CD14-positive monocyte (primary cell): ENCODE measurements at regions not wholly inside any gene's neighbourhood (a gene's known extent, or its start where the extent isn't known, plus 50 kb on each side); places are given as distances from the start of the nearest gene placed in this dataset.

Experiments
- DNase-seq, 3 donors: peaks; one replicate each; pipeline ENCODE4 v3.0.0-alpha.2; 2011 to 2022
- H2AFZ ChIP-seq: 2 replicates; pipeline ENCODE4 v1.6.0; 2012; ENCODE audit warnings: mild to moderate bottlenecking, low read depth, low read length, inconsistent platforms; ENCODE audit not compliant: insufficient read depth, poor library complexity, severe bottlenecking
- H3K27ac ChIP-seq, 2 donors: 1 replicate in 1 of 2; 2 replicates in 1 of 2; pipeline ENCODE4 v1.5.1; 2012 to 2013; ENCODE audit warnings: low read length in 2 of 2, control low read depth in 1 of 2, inconsistent platforms in 1 of 2, low read depth in 1 of 2, mild to moderate bottlenecking in 1 of 2
- H3K27me3 ChIP-seq, 2 donors: one replicate each; pipeline versions ENCODE4 v1.6.0 to v1.6.1; 2011 to 2013; ENCODE audit warnings: low read length in 2 of 2; ENCODE audit not compliant: control insufficient read depth in 2 of 2, insufficient read depth in 2 of 2
- H3K36me3 ChIP-seq, 2 donors: replicated peaks in 1 of 2; 1 replicate in 1 of 2; 2 replicates in 1 of 2; pipeline versions ENCODE4 v1.5.1 to v1.6.1; 2012 to 2013; ENCODE audit warnings: low read length in 2 of 2, control low read depth in 1 of 2, inconsistent platforms in 1 of 2, mild to moderate bottlenecking in 1 of 2; ENCODE audit not compliant: insufficient read depth in 2 of 2, control insufficient read depth in 1 of 2
- H3K4me1 ChIP-seq, 2 donors: 1 replicate in 1 of 2; 2 replicates in 1 of 2; pipeline versions ENCODE4 v1.5.1 to v1.6.1; 2012 to 2013; ENCODE audit warnings: low read length in 2 of 2, control low read depth in 1 of 2, inconsistent platforms in 1 of 2, mild to moderate bottlenecking in 1 of 2, moderate library complexity in 1 of 2; ENCODE audit not compliant: insufficient read depth in 2 of 2, control insufficient read depth in 1 of 2
- H3K4me2 ChIP-seq: replicated peaks from 2 replicates; pipeline ENCODE3; 2012; ENCODE audit warnings: low read length, moderate library complexity, mild to moderate bottlenecking; ENCODE audit not compliant: poor library complexity, severe bottlenecking; ENCODE audit errors: extremely low read depth
- H3K4me3 ChIP-seq, 3 experiments: fragments of 200-600 bp in 1 of 3; sonication (generic) in 1 of 3; replicated peaks in 1 of 3; 1 replicate in 2 of 3; 2 replicates in 1 of 3; pipeline ENCODE4 v1.5.1; 2011 to 2013; ENCODE audit warnings: low read length in 3 of 3, mild to moderate bottlenecking in 3 of 3, control low read depth in 2 of 3, low read depth in 2 of 3, inconsistent platforms in 1 of 3, moderate library complexity in 1 of 3
- H3K79me2 ChIP-seq: 2 replicates; pipeline ENCODE4 v1.6.0; 2012; ENCODE audit warnings: mild to moderate bottlenecking, control low read depth, inconsistent platforms, low read length, moderate library complexity; ENCODE audit not compliant: insufficient read depth
- H3K9ac ChIP-seq: 2 replicates; pipeline ENCODE4 v1.6.0; 2017; ENCODE audit warnings: low read length, mild to moderate bottlenecking; ENCODE audit not compliant: insufficient read depth, poor library complexity, severe bottlenecking
- H3K9me3 ChIP-seq, 2 donors: replicated peaks in 1 of 2; 1 replicate in 1 of 2; 2 replicates in 1 of 2; pipeline versions ENCODE4 v1.5.1 to v1.6.1; 2012 to 2013; ENCODE audit warnings: low read length in 2 of 2, control low read depth in 1 of 2; ENCODE audit not compliant: control insufficient read depth in 1 of 2, insufficient read depth in 1 of 2
- H4K20me1 ChIP-seq: 2 replicates; pipeline ENCODE4 v1.6.0; 2012; ENCODE audit warnings: mild to moderate bottlenecking, low read length, control low read depth, moderate library complexity; ENCODE audit not compliant: insufficient read depth
- H3K27ac Mint-ChIP-seq, 7 donors: one replicate each; pipeline ENCODE4 v1.8.0; 2020; ENCODE audit warnings: mild to moderate bottlenecking in 7 of 7, mixed read lengths in 7 of 7, moderate library complexity in 6 of 7, inconsistent platforms in 2 of 7
- H3K27me3 Mint-ChIP-seq, 3 donors: one replicate each; pipeline ENCODE4 v1.8.0; 2021 to 2022; ENCODE audit warnings: low read depth in 3 of 3, mild to moderate bottlenecking in 3 of 3, mixed read lengths in 3 of 3, moderate library complexity in 3 of 3, inconsistent platforms in 1 of 3
- H3K36me3 Mint-ChIP-seq, 2 donors: one replicate each; pipeline ENCODE4 v1.8.0; 2020; ENCODE audit warnings: mixed read lengths in 2 of 2, inconsistent platforms in 1 of 2, mild to moderate bottlenecking in 1 of 2
- H3K4me1 Mint-ChIP-seq: one replicate; pipeline ENCODE4 v1.8.0; 2020; ENCODE audit warnings: mild to moderate bottlenecking, mixed read lengths
- H3K4me3 Mint-ChIP-seq, 2 donors: one replicate each; pipeline ENCODE4 v1.8.0; 2020; ENCODE audit warnings: mild to moderate bottlenecking in 2 of 2, mixed read lengths in 2 of 2, moderate library complexity in 1 of 2
- H3K9me3 Mint-ChIP-seq, 7 donors: one replicate each; pipeline ENCODE4 v1.8.0; 2020 to 2022; ENCODE audit warnings: mixed read lengths in 7 of 7, mild to moderate bottlenecking in 6 of 7, moderate library complexity in 6 of 7, inconsistent platforms in 2 of 7
- WGBS: methylation state at CpG from one replicate; pipeline ENCODE4 v1.1.5; 2013; ENCODE audit warnings: missing lambda C conversion rate; ENCODE audit not compliant: insufficient coverage; 5-methylcytosine and 5-hydroxymethylcytosine counted together
- intact Hi-C, 2 donors: fragments of 100-400 bp; cut with micrococcal nuclease; formaldehyde crosslinking; loops; one replicate each; pipeline versions ENCODE4 v1.15.0 to v1.15.1; 2023
- TF ChIP-seq, protein P1 (sequence below): fragments of 200-600 bp; IDR thresholded peaks from one replicate; pipeline ENCODE4 v1.8.0; 2022; ENCODE audit warnings: antibody characterized with exemption, mild to moderate bottlenecking

DNA sequence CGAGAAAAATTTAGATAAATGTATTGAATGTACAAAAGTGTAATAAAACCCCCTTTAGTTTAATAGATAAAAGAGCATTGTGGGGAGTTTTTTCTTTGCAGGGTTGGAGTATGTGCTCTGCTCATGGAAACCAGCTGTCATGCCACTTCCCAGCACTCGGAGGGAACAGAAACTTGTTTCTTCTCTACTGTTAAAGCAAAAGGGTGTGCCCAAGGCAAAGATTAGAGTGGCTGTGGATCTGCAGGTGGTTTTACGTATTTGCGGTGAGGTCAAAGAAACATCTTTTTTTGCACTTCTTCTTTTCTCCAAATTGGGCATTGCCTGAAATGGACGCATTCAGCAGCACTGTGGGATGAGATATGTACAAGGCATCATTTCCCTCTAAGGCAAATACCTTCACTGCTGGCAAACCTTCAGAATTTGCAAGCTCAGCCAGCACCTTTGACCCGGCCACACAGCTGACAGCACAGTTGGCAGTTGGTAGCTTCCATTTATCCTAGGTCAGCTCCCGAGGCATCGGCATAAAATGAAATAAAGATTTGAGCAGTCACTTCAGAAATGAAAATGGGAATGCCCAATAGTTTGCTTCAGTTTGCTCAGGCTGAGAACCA lies 178.4 kb upstream of the EYA4 start:
- no peak for DNase-seq
- Histone ChIP-seq H3K4me3 (no peak overlapping the region), H3K36me3 (no peaks in the 10 kb centered on the region), H3K9me3 (no peaks in the 10 kb centered on the region), H3K79me2 (no peaks in the 10 kb centered on the region), H3K27ac (no peak overlapping the region), H3K27me3 (no peaks in the 10 kb centered on the region), H2AFZ (no peak overlapping the region), H4K20me1 (no peaks in the 10 kb centered on the region), H3K9ac (no peak overlapping the region), H3K4me1 (peaks cover 0 to 3% of the 10 kb centered on the region in 2 donors), H3K4me2 (no peak overlapping the region)
- peaks cover 0 to 2% (median 0%) of the 10 kb centered on the region in 3 donors for H3K27me3 Mint-ChIP-seq
- intact Hi-C loops = no loop called here
- no peak overlapping the region for H3K4me3 Mint-ChIP-seq
- H3K36me3 Mint-ChIP-seq = no peaks in the 10 kb centered on the region
- H3K9me3 Mint-ChIP-seq = peaks cover 0 to 3% (median 0%) of the 10 kb centered on the region in 7 donors
- 94% methylated on average over 2 of the region's 8 CpGs for WGBS
- peaks cover 2% of the 10 kb centered on the region for H3K4me1 Mint-ChIP-seq
- H3K27ac Mint-ChIP-seq = no peak overlapping the region
- TF ChIP-seq, protein P1, sequence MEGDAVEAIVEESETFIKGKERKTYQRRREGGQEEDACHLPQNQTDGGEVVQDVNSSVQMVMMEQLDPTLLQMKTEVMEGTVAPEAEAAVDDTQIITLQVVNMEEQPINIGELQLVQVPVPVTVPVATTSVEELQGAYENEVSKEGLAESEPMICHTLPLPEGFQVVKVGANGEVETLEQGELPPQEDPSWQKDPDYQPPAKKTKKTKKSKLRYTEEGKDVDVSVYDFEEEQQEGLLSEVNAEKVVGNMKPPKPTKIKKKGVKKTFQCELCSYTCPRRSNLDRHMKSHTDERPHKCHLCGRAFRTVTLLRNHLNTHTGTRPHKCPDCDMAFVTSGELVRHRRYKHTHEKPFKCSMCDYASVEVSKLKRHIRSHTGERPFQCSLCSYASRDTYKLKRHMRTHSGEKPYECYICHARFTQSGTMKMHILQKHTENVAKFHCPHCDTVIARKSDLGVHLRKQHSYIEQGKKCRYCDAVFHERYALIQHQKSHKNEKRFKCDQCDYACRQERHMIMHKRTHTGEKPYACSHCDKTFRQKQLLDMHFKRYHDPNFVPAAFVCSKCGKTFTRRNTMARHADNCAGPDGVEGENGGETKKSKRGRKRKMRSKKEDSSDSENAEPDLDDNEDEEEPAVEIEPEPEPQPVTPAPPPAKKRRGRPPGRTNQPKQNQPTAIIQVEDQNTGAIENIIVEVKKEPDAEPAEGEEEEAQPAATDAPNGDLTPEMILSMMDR = no peak

DNA sequence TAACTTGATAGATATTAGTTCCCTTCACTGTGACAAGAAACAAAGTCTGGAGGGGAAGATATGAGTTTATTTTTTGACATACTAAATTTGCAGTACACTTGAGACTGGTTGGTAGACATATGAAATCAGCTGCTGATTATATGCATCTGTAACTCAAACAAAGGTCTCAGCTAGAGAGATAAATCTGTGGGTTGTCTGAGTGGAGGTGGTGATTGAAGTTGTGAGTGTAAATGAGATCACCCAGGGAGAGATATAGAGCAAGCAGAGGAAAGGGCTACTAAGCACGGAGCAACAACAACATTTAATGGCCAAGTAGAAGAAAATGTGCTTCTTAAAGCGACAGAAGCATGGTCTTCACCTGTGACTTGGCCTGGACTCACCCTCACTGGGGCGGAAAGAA lies 173.2 kb upstream of the EYA4 start:
- H3K4me1 ChIP-seq = peaks cover 0 to 1% of the 10 kb centered on the region in 2 donors
- peaks cover 0 to 2% (median 0%) of the 10 kb centered on the region in 7 donors for H3K9me3 Mint-ChIP-seq
- no peak overlapping the region for H3K9ac ChIP-seq
- H3K4me3 Mint-ChIP-seq = no peak overlapping the region
- no peak overlapping the region for H3K4me2 ChIP-seq
- H3K36me3 ChIP-seq = no peaks in the 10 kb centered on the region
- H3K27me3 ChIP-seq = no peaks in the 10 kb centered on the region
- H2AFZ ChIP-seq = no peak overlapping the region
- TF ChIP-seq, protein P1 = no peak
- no peaks in the 10 kb centered on the region for H3K79me2 ChIP-seq
- no peaks in the 10 kb centered on the region for H4K20me1 ChIP-seq
- H3K36me3 Mint-ChIP-seq = no peaks in the 10 kb centered on the region
- H3K27ac ChIP-seq = no peak overlapping the region
- peaks cover 0 to 2% (median 0%) of the 10 kb centered on the region in 3 donors for H3K27me3 Mint-ChIP-seq
- intact Hi-C loops = no loop called here
- WGBS = 88% methylated on average over 3 of the region's 3 CpGs
- H3K27ac Mint-ChIP-seq = no peak overlapping the region
- H3K9me3 ChIP-seq = no peaks in the 10 kb centered on the region
- H3K4me1 Mint-ChIP-seq = no peaks in the 10 kb centered on the region
- DNase-seq = no peak
- H3K4me3 ChIP-seq = no peak overlapping the region
